ENCODE measurements at regions not wholly inside any gene's neighbourhood (a gene's known extent, or its start where the extent isn't known, plus 50 kb on each side); places are given as distances from the start of the nearest gene placed in this dataset.
"Not testable (repeated sequence)": the region's sequence is repeated elsewhere in the genome, so short reads cannot be mapped to it uniquely, and the experiment has no call there.

GRCh38 chr6:104505838-104506237 is 353.9 kb downstream of the HACE1 start:
- no peak for DNase-seq (ENCODE audit: low read depth)

- no peak for DNase-seq (ENCODE audit: low read depth)
These were observed 359.5 kb downstream of the HACE1 start for GRCh38 chr6:104500265-104500664.

GRCh38 chr6:104486035-104486434 is 373.7 kb downstream of the HACE1 start:
- DNase-seq (ENCODE audit: low read depth): no peak

GRCh38 chr6:104484626-104485025 is 375.1 kb downstream of the HACE1 start:
- DNase-seq (ENCODE audit: low read depth): no peak

GRCh38 chr6:104484191-104484590 is 375.5 kb downstream of the HACE1 start:
- DNase-seq (ENCODE audit: low read depth): no peak

GRCh38 chr6:104483225-104483834 is 376.4 kb downstream of the HACE1 start:
- DNase-seq (ENCODE audit: low read depth): no peak

GRCh38 chr6:104477569-104477968 is 382.1 kb downstream of the HACE1 start:
- no peak for DNase-seq (ENCODE audit: low read depth)

- DNase-seq (ENCODE audit: low read depth): no peak
These were observed 386.7 kb downstream of the HACE1 start for GRCh38 chr6:104473021-104473429.

GRCh38 chr6:104472021-104472901 is 387.5 kb downstream of the HACE1 start:
- DNase-seq (ENCODE audit: low read depth): no peak

- no peak for DNase-seq (ENCODE audit: low read depth)
These were observed 393.4 kb downstream of the HACE1 start for GRCh38 chr6:104466306-104466705.

GRCh38 chr6:104462811-104463599 is 396.7 kb downstream of the HACE1 start:
- DNase-seq (ENCODE audit: low read depth): no peak

- DNase-seq (ENCODE audit: low read depth): no peak
These were observed 398.8 kb downstream of the HACE1 start for GRCh38 chr6:104460738-104461483.

GRCh38 chr6:104459543-104459942 is 400.2 kb downstream of the HACE1 start:
- DNase-seq (ENCODE audit: low read depth): no peak

- no peak for DNase-seq (ENCODE audit: low read depth)
These were observed 409.8 kb downstream of the HACE1 start for GRCh38 chr6:104449918-104450317.

GRCh38 chr6:104446101-104447080 is 413.3 kb downstream of the HACE1 start:
- not testable (repeated sequence) for DNase-seq (ENCODE audit: low read depth)

- no peak for DNase-seq (ENCODE audit: low read depth)
These were observed 425.2 kb downstream of the HACE1 start for GRCh38 chr6:104434519-104434918.

GRCh38 chr6:104431096-104431495 is 428.6 kb downstream of the HACE1 start:
- DNase-seq (ENCODE audit: low read depth): no peak

- DNase-seq (ENCODE audit: low read depth): no peak
These were observed 431.5 kb downstream of the HACE1 start for GRCh38 chr6:104428184-104428583.

GRCh38 chr6:104423691-104424090 is 436.0 kb downstream of the HACE1 start:
- no peak for DNase-seq (ENCODE audit: low read depth)

GRCh38 chr6:104421650-104422049 is 438.1 kb downstream of the HACE1 start:
- DNase-seq (ENCODE audit: low read depth): no peak

GRCh38 chr6:104418839-104419238 is 440.9 kb downstream of the HACE1 start:
- DNase-seq (ENCODE audit: low read depth): no peak

All from activated T-cell treated with anti-CD3 and anti-CD28 coated beads for 1 hour (primary cell).